ENCODE measurements at regions not wholly inside any gene's neighbourhood (a gene's known extent, or its start where the extent isn't known, plus 50 kb on each side); places are given as distances from the start of the nearest gene placed in this dataset.

DNA sequence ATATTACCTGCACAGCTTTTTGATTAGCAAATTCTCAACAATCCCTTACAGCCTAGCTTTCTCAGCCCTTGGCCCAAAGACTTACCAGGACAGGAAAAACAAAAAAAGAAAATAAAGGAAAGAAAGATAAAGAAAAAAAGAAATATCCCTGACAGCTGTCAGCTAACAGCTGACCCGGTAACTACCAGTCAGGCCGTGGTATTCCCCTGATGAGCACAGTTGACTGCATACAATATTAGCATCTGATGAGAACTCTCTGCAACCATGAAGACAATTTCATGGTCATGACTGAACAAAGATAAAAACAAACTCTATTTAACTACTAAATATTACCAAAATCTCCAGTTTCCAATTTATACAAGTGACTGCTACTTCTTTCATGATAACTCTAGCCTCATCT, 798.8 kb downstream of the PLA2G4A start:
- TF ChIP-seq, protein P1, sequence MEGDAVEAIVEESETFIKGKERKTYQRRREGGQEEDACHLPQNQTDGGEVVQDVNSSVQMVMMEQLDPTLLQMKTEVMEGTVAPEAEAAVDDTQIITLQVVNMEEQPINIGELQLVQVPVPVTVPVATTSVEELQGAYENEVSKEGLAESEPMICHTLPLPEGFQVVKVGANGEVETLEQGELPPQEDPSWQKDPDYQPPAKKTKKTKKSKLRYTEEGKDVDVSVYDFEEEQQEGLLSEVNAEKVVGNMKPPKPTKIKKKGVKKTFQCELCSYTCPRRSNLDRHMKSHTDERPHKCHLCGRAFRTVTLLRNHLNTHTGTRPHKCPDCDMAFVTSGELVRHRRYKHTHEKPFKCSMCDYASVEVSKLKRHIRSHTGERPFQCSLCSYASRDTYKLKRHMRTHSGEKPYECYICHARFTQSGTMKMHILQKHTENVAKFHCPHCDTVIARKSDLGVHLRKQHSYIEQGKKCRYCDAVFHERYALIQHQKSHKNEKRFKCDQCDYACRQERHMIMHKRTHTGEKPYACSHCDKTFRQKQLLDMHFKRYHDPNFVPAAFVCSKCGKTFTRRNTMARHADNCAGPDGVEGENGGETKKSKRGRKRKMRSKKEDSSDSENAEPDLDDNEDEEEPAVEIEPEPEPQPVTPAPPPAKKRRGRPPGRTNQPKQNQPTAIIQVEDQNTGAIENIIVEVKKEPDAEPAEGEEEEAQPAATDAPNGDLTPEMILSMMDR (IDR thresholded peaks at IDR 0.05; ENCODE audit: insufficient read depth, low read length, poor library complexity, severe bottlenecking), result no peak
- H3K4me3 ChIP-seq (replicated peaks; ENCODE audit: low read depth, low read length), result no peak overlapping the region
- H3K36me3 ChIP-seq (ENCODE audit: control insufficient read depth, insufficient read depth, low read length), result no peaks in the 10 kb centered on the region
- H3K27me3 ChIP-seq (replicated peaks; ENCODE audit: control insufficient read depth, insufficient read depth, low read length), result no peaks in the 10 kb centered on the region
- DNase-seq (ENCODE audit: extremely low read depth, insufficient read length), result no peak

GRCh38 chr1:187629075-187629474, 800.3 kb downstream of the PLA2G4A start:
- no peak overlapping the region for H3K4me3 ChIP-seq (replicated peaks; ENCODE audit: low read depth, low read length)
- no peak for DNase-seq (ENCODE audit: extremely low read depth, insufficient read length)

GRCh38 chr1:187630653-187631380, 802.1 kb downstream of the PLA2G4A start:
- no peak for DNase-seq (ENCODE audit: extremely low read depth, insufficient read length)
- H3K4me3 ChIP-seq (replicated peaks; ENCODE audit: low read depth, low read length), result no peak overlapping the region
- H3K36me3 ChIP-seq (ENCODE audit: control insufficient read depth, insufficient read depth, low read length), result no peaks in the 10 kb centered on the region
- H3K27me3 ChIP-seq (replicated peaks; ENCODE audit: control insufficient read depth, insufficient read depth, low read length), result no peaks in the 10 kb centered on the region
- TF ChIP-seq, protein P1 (IDR thresholded peaks at IDR 0.05; ENCODE audit: insufficient read depth, low read length, poor library complexity, severe bottlenecking), result no peak

More at GRCh38 chr1:187629075-187629474, 800.3 kb downstream of the PLA2G4A start:
- no peaks in the 10 kb centered on the region for H3K27me3 ChIP-seq (replicated peaks; ENCODE audit: control insufficient read depth, insufficient read depth, low read length)
- no peaks in the 10 kb centered on the region for H3K36me3 ChIP-seq (ENCODE audit: control insufficient read depth, insufficient read depth, low read length)
- TF ChIP-seq, protein P1 (IDR thresholded peaks at IDR 0.05; ENCODE audit: insufficient read depth, low read length, poor library complexity, severe bottlenecking), result no peak

GRCh38 chr1:187631381-187631675, 802.6 kb downstream of the PLA2G4A start:
- no peaks in the 10 kb centered on the region for H3K27me3 ChIP-seq (replicated peaks; ENCODE audit: control insufficient read depth, insufficient read depth, low read length)
- TF ChIP-seq, protein P1 (IDR thresholded peaks at IDR 0.05; ENCODE audit: insufficient read depth, low read length, poor library complexity, severe bottlenecking), result no peak
- H3K36me3 ChIP-seq (ENCODE audit: control insufficient read depth, insufficient read depth, low read length), result no peaks in the 10 kb centered on the region
- DNase-seq (ENCODE audit: extremely low read depth, insufficient read length), result no peak
- no peak overlapping the region for H3K4me3 ChIP-seq (replicated peaks; ENCODE audit: low read depth, low read length)

DNA sequence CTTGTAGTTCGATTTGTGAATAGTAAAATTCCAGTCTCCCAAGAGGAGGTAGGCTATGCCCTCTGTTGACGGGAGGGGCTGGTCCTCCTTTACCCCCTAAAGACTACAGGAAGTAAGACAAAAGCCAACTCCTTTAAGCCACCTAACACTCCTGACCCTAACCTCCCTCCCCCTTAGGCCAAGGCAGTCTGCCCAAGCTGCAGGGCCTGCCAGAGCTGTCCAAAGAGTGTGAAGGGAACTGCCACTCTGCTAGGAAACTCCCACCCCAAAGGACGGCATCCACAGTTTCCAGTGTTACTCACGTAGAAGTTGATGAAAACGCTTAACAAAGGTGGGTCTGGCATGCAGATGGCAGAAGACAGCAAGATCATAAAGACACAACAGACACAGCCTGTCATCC, 803.2 kb downstream of the PLA2G4A start:
- TF ChIP-seq, protein P1 (IDR thresholded peaks at IDR 0.05; ENCODE audit: insufficient read depth, low read length, poor library complexity, severe bottlenecking), result no peak
- DNase-seq (ENCODE audit: extremely low read depth, insufficient read length), result no peak

GRCh38 chr1:187634940-187635339, 806.2 kb downstream of the PLA2G4A start:
- Histone ChIP-seq H3K4me3 (replicated peaks; ENCODE audit: low read depth, low read length) (no peak overlapping the region), H3K36me3 (ENCODE audit: control insufficient read depth, insufficient read depth, low read length) (no peaks in the 10 kb centered on the region), H3K27me3 (replicated peaks; ENCODE audit: control insufficient read depth, insufficient read depth, low read length) (no peaks in the 10 kb centered on the region)
- DNase-seq (ENCODE audit: extremely low read depth, insufficient read length), result no peak
- TF ChIP-seq, protein P1 (IDR thresholded peaks at IDR 0.05; ENCODE audit: insufficient read depth, low read length, poor library complexity, severe bottlenecking), result no peak

More for the DNA sequence above, 803.2 kb downstream of the PLA2G4A start:
- Histone ChIP-seq H3K36me3 (ENCODE audit: control insufficient read depth, insufficient read depth, low read length) (no peaks in the 10 kb centered on the region), H3K27me3 (replicated peaks; ENCODE audit: control insufficient read depth, insufficient read depth, low read length) (no peaks in the 10 kb centered on the region), H3K4me3 (replicated peaks; ENCODE audit: low read depth, low read length) (no peak overlapping the region)

Data from GM06990 (cell line).